ENCODE measurements at regions not wholly inside any gene's neighbourhood (a gene's known extent, or its start where the extent isn't known, plus 50 kb on each side); places are given as distances from the start of the nearest gene placed in this dataset.

DNA sequence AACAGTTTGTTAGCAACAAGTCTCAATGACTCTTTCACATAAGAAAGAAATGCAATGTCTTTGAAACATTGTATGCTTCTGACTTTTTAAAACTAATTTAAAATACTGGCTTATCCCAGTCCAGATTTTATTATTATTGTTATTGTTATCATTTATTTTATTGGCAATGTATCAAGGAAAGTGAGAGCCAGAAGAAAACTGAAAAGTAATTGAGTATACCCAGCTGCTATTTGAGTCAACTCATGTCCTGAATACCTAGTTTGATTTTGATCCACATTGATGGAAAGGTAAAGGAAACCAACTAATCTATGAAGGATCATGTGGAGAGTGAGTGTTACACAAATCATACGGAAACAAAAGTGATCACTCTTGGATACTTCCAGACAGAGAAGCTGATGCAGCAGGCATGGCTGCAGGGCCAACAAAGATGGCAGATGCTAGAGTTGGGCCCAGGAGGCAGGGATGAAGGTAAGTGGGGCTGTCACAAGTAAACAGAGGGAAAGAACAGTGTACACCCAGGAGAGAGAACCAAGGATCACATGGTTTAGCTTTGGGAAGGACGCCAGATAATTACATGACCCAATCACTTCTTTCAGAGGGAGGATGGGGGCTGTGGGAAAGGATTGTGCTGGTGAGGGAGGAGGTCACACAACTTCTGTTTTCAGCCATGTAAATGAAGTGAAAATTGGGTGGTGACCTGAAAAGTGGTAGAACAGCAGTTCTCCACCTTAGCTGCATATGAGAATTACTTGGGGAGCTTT is 179.2 kb upstream of the NAMPT start:
- intact Hi-C loops (cut with micrococcal nuclease), result loop anchor here (5.0 kb wide), 2 partner anchors 177 to 273 kb away; no protein-coding TSS in a partner anchor
- no peak overlapping the region for H3K9ac ChIP-seq (ENCODE audit: low read length)
- H3K4me2 ChIP-seq (ENCODE audit: low read length), result no peak overlapping the region
- DNase-seq (ENCODE audit: low read depth, low spot score) (no peak), ATAC-seq (no peak)
- no peaks in the 10 kb centered on the region for H3K36me3 ChIP-seq (ENCODE audit: control insufficient read depth in 1 of 2, insufficient read depth in 2 of 2, low read length in 2 of 2)
- H3K4me3 ChIP-seq (replicated peaks in 1 of 2; ENCODE audit: low read depth in 1 of 2, low read length in 2 of 2), result no peak overlapping the region
- POLR2A ChIA-PET, result interaction anchor here (0.9 kb wide), 1 partner anchor 287 kb away, joined by 4 read pairs; no protein-coding TSS in a partner anchor
- no TSS peak for BruUV-seq (replicated peaks)
- H3K9me3 ChIP-seq (ENCODE audit: control insufficient read depth in 1 of 2, insufficient read depth in 1 of 2, low read depth in 1 of 2, low read length in 2 of 2), result no peaks in the 10 kb centered on the region
- H3K27me3 ChIP-seq (ENCODE audit: insufficient read depth, low read length), result no peaks in the 10 kb centered on the region
- H3K27ac ChIP-seq (ENCODE audit: low read depth, low read length), result no peak overlapping the region
- no peak for TF ChIP-seq ZNF274 (IDR thresholded peaks at IDR 0.05; ENCODE audit: low read depth, low read length)
- TF ChIP-seq, protein P1, sequence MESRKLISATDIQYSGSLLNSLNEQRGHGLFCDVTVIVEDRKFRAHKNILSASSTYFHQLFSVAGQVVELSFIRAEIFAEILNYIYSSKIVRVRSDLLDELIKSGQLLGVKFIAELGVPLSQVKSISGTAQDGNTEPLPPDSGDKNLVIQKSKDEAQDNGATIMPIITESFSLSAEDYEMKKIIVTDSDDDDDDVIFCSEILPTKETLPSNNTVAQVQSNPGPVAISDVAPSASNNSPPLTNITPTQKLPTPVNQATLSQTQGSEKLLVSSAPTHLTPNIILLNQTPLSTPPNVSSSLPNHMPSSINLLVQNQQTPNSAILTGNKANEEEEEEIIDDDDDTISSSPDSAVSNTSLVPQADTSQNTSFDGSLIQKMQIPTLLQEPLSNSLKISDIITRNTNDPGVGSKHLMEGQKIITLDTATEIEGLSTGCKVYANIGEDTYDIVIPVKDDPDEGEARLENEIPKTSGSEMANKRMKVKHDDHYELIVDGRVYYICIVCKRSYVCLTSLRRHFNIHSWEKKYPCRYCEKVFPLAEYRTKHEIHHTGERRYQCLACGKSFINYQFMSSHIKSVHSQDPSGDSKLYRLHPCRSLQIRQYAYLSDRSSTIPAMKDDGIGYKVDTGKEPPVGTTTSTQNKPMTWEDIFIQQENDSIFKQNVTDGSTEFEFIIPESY (IDR thresholded peaks at IDR 0.05; ENCODE audit: extremely low read depth, insufficient replicate concordance, low read length), result no peak
- no peaks in the 10 kb centered on the region for H3K79me2 ChIP-seq (ENCODE audit: insufficient read depth, low read length)
- H4K20me1 ChIP-seq (ENCODE audit: insufficient read depth), result no peaks in the 10 kb centered on the region
- RAD21 ChIA-PET (ENCODE audit: low non-redundant PET in 1 of 2, low total read pairs in 2 of 2, uncharacterized antibody in 2 of 2, unreplicated experiment in 2 of 2), result no interaction called here
- CTCF ChIA-PET, result interaction anchor here (1.2 to 3.5 kb wide), 3 partner anchors 285 to 287 kb away, joined by 3 to 127 read pairs (median 8); no protein-coding TSS in a partner anchor
- peaks cover 11 to 26% of the 10 kb centered on the region in 2 experiments; a peak in 3 of 4 replicates for H3K4me1 ChIP-seq (ENCODE audit: control insufficient read depth in 1 of 2, insufficient read depth in 2 of 2, low read length in 2 of 2)
- H2AFZ ChIP-seq (ENCODE audit: low read depth, low read length, poor library complexity, severe bottlenecking), result no peak overlapping the region
- no peaks in the 10 kb centered on the region for H3K9me2 ChIP-seq (ENCODE audit: insufficient read depth)

GRCh38 chr7:106462914-106463482 is 178.2 kb upstream of the NAMPT start:
- ChIA-PET RAD21 (ENCODE audit: low non-redundant PET in 1 of 2, low total read pairs in 2 of 2, uncharacterized antibody in 2 of 2, unreplicated experiment in 2 of 2) (interaction anchor here (1.1 to 2.8 kb wide), 6 partner anchors 178 to 297 kb away, joined by 3 to 30 read pairs (median 6); partner anchors contain the start of gene NAMPT (in 1 of the 2)), CTCF (interaction anchor here (0.7 to 3.5 kb wide), 19 partner anchors 9 to 706 kb away, joined by 3 to 127 read pairs (median 4); partner anchors contain the start of genes HBP1 and NAMPT), POLR2A (interaction anchor here (1.0 to 1.7 kb wide), 4 partner anchors 178 to 287 kb away, joined by 4 to 10 read pairs (median 5); partner anchors contain the start of gene NAMPT)
- Histone ChIP-seq H3K79me2 (ENCODE audit: insufficient read depth, low read length) (no peaks in the 10 kb centered on the region), H3K4me1 (ENCODE audit: control insufficient read depth in 1 of 2, insufficient read depth in 2 of 2, low read length in 2 of 2) (peaks cover 11 to 26% of the 10 kb centered on the region in 2 experiments; a peak in 3 of 4 replicates), H3K36me3 (ENCODE audit: control insufficient read depth in 1 of 2, insufficient read depth in 2 of 2, low read length in 2 of 2) (no peaks in the 10 kb centered on the region), H4K20me1 (ENCODE audit: insufficient read depth) (no peaks in the 10 kb centered on the region), H3K27me3 (ENCODE audit: insufficient read depth, low read length) (no peaks in the 10 kb centered on the region), H3K9ac (ENCODE audit: low read length) (no peak overlapping the region), H3K9me2 (ENCODE audit: insufficient read depth) (no peaks in the 10 kb centered on the region), H3K9me3 (ENCODE audit: control insufficient read depth in 1 of 2, insufficient read depth in 1 of 2, low read depth in 1 of 2, low read length in 2 of 2) (no peaks in the 10 kb centered on the region), H2AFZ (ENCODE audit: low read depth, low read length, poor library complexity, severe bottlenecking) (no peak overlapping the region), H3K4me2 (ENCODE audit: low read length) (no peak overlapping the region), H3K27ac (ENCODE audit: low read depth, low read length) (no peak overlapping the region), H3K4me3 (replicated peaks in 1 of 2; ENCODE audit: low read depth in 1 of 2, low read length in 2 of 2) (no peak overlapping the region)
- ATAC-seq (no peak), DNase-seq (ENCODE audit: low read depth, low spot score) (no peak)
- BruUV-seq (replicated peaks), result no TSS peak
- intact Hi-C loops (cut with micrococcal nuclease), result loop anchor here (1.0 to 5.0 kb wide), 3 partner anchors 176 to 287 kb away; no protein-coding TSS in a partner anchor
- no peak for TF ChIP-seq CBX3 (IDR thresholded peaks at IDR 0.05; ENCODE audit: low read depth)
- TF ChIP-seq TCF7L2 (IDR thresholded peaks at IDR 0.05; ENCODE audit: borderline replicate concordance, extremely low read depth, insufficient read depth, insufficient read length), result no peak
- no peak for TF ChIP-seq EGR1 (IDR thresholded peaks at IDR 0.05; ENCODE audit: low read depth)
- no peak for TF ChIP-seq EZH2 (IDR thresholded peaks at IDR 0.05)
- no peak for TF ChIP-seq JUND (IDR thresholded peaks at IDR 0.05)
- TF ChIP-seq, protein P2, sequence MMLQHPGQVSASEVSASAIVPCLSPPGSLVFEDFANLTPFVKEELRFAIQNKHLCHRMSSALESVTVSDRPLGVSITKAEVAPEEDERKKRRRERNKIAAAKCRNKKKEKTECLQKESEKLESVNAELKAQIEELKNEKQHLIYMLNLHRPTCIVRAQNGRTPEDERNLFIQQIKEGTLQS (IDR thresholded peaks at IDR 0.05), result no peak
- TF ChIP-seq ZNF274 (IDR thresholded peaks at IDR 0.05; ENCODE audit: low read depth, low read length), result no peak
- TF ChIP-seq, protein P3, sequence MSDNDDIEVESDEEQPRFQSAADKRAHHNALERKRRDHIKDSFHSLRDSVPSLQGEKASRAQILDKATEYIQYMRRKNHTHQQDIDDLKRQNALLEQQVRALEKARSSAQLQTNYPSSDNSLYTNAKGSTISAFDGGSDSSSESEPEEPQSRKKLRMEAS (IDR thresholded peaks at IDR 0.05), result no peak
- TF ChIP-seq YY1 (IDR thresholded peaks at IDR 0.05; ENCODE audit: extremely low read depth, insufficient replicate concordance, low read depth, low read length), result no peak
- TF ChIP-seq, protein P4, sequence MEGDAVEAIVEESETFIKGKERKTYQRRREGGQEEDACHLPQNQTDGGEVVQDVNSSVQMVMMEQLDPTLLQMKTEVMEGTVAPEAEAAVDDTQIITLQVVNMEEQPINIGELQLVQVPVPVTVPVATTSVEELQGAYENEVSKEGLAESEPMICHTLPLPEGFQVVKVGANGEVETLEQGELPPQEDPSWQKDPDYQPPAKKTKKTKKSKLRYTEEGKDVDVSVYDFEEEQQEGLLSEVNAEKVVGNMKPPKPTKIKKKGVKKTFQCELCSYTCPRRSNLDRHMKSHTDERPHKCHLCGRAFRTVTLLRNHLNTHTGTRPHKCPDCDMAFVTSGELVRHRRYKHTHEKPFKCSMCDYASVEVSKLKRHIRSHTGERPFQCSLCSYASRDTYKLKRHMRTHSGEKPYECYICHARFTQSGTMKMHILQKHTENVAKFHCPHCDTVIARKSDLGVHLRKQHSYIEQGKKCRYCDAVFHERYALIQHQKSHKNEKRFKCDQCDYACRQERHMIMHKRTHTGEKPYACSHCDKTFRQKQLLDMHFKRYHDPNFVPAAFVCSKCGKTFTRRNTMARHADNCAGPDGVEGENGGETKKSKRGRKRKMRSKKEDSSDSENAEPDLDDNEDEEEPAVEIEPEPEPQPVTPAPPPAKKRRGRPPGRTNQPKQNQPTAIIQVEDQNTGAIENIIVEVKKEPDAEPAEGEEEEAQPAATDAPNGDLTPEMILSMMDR (IDR thresholded peaks at IDR 0.05 in 2 of 3, conservative IDR thresholded peaks at IDR 0.05 in 1 of 3; ENCODE audit: borderline replicate concordance in 1 of 3, insufficient read depth in 1 of 3, low read depth in 2 of 3, low read length in 2 of 3), result no peak
- no peak for TF ChIP-seq SRF (IDR thresholded peaks at IDR 0.05; ENCODE audit: low read depth)
- TF ChIP-seq POLR2A (IDR thresholded peaks at IDR 0.05; ENCODE audit: borderline replicate concordance, extremely low read depth, insufficient read depth, insufficient read length), result no peak

All from HCT116 (cell line).